Vagina (tissue), 2 donors: ENCODE measurements at regions not wholly inside any gene's neighbourhood (a gene's known extent, or its start where the extent isn't known, plus 50 kb on each side); places are given as distances from the start of the nearest gene placed in this dataset.

ENCODE experiments used
- DNase-seq, 2 donors: peaks; one replicate each; pipeline ENCODE4 v3.0.0-alpha.2; 2017; ENCODE audit errors: extremely low spot score in 2 of 2
- H3K27ac ChIP-seq: fragments of 200-600 bp; sonication (generic); one replicate; pipeline ENCODE4 v1.5.1; 2019
- H3K27me3 ChIP-seq: fragments of 200-600 bp; sonication (generic); one replicate; pipeline ENCODE4 v1.5.1; 2019
- H3K36me3 ChIP-seq, 2 donors: fragments of 200-600 bp; sonication (generic); one replicate each; pipeline ENCODE4 v1.5.1; 2017 to 2019
- H3K4me1 ChIP-seq: fragments of 200-600 bp; sonication (generic); one replicate; pipeline ENCODE4 v1.5.1; 2019
- H3K4me3 ChIP-seq, 2 donors: fragments of 200-600 bp; sonication (generic); 1 replicate in 1 of 2; 2 replicates in 1 of 2; pipeline ENCODE4 v1.5.1; 2016 to 2019
- H3K9me3 ChIP-seq: fragments of 200-600 bp; sonication (generic); one replicate; pipeline ENCODE4 v1.5.1; 2019
- POLR2A ChIP-seq, 2 donors: fragments of 450-650 bp; IDR thresholded peaks; one replicate each; pipeline ENCODE4 v1.6.1; 2017; ENCODE audit warnings: antibody characterized with exemption in 2 of 2, mild to moderate bottlenecking in 2 of 2, moderate library complexity in 2 of 2
- POLR2AphosphoS5 ChIP-seq, 2 donors: sonication (generic); formaldehyde crosslinking; IDR thresholded peaks; one replicate each; pipeline ENCODE4 v1.9.0; 2017; ENCODE audit warnings: antibody characterized with exemption in 2 of 2, mild to moderate bottlenecking in 2 of 2, low read depth in 1 of 2; ENCODE audit not compliant: insufficient read depth in 1 of 2
- intact Hi-C: fragments of 100-400 bp; cut with DNase I; formaldehyde crosslinking; loops from one replicate; pipeline ENCODE4 v1.15.1; 2023
- TF ChIP-seq, protein P1 (sequence below), 3 experiments: fragments of 450-650 bp in 2 of 3; fragments of 200-600 bp in 1 of 3; sonication (generic) in 1 of 3; IDR thresholded peaks; one replicate each; pipeline ENCODE4 v1.5.1; 2017 to 2019; ENCODE audit warnings: antibody characterized with exemption in 3 of 3, mild to moderate bottlenecking in 2 of 3, moderate library complexity in 2 of 3

DNA sequence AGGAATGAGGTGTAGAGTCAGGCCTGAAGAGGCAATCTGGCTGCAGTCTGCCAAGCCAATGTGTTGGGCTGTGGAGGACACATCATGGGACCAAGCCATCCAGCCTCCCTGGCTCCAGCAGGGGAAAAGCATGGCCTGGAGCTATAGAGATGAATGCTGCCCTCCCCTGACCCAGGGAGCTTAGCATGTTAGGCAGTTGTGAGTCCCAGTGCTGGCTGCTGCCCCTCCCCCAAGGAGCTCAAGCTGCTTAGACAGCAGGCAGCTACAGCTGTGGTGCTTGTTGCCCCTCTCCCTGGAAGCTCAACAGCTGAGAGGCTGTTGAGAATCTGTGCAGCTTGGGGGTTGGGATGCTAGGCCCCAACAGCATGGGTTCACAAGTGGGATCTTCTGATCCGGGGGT, 85.6 kb upstream of the DNAJC19 start:
- H3K36me3 ChIP-seq: no peaks in the 10 kb centered on the region
- DNase-seq: no peak
- no peak overlapping the region for H3K4me3 ChIP-seq
- no peaks in the 10 kb centered on the region for H3K27me3 ChIP-seq
- intact Hi-C loops: loop anchor here (5.0 kb wide), 1 partner anchor 428 kb away; no protein-coding TSS in a partner anchor
- TF ChIP-seq, protein P1, sequence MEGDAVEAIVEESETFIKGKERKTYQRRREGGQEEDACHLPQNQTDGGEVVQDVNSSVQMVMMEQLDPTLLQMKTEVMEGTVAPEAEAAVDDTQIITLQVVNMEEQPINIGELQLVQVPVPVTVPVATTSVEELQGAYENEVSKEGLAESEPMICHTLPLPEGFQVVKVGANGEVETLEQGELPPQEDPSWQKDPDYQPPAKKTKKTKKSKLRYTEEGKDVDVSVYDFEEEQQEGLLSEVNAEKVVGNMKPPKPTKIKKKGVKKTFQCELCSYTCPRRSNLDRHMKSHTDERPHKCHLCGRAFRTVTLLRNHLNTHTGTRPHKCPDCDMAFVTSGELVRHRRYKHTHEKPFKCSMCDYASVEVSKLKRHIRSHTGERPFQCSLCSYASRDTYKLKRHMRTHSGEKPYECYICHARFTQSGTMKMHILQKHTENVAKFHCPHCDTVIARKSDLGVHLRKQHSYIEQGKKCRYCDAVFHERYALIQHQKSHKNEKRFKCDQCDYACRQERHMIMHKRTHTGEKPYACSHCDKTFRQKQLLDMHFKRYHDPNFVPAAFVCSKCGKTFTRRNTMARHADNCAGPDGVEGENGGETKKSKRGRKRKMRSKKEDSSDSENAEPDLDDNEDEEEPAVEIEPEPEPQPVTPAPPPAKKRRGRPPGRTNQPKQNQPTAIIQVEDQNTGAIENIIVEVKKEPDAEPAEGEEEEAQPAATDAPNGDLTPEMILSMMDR (IDR thresholded peaks at IDR 0.05): no peak
- no peak for TF ChIP-seq POLR2A (IDR thresholded peaks at IDR 0.05)
- TF ChIP-seq POLR2AphosphoS5 (IDR thresholded peaks at IDR 0.05; ENCODE audit: insufficient read depth in 1 of 2, low read depth in 1 of 2): no peak
- no peak overlapping the region for H3K27ac ChIP-seq
- H3K9me3 ChIP-seq: no peaks in the 10 kb centered on the region
- H3K4me1 ChIP-seq: no peaks in the 10 kb centered on the region

DNA sequence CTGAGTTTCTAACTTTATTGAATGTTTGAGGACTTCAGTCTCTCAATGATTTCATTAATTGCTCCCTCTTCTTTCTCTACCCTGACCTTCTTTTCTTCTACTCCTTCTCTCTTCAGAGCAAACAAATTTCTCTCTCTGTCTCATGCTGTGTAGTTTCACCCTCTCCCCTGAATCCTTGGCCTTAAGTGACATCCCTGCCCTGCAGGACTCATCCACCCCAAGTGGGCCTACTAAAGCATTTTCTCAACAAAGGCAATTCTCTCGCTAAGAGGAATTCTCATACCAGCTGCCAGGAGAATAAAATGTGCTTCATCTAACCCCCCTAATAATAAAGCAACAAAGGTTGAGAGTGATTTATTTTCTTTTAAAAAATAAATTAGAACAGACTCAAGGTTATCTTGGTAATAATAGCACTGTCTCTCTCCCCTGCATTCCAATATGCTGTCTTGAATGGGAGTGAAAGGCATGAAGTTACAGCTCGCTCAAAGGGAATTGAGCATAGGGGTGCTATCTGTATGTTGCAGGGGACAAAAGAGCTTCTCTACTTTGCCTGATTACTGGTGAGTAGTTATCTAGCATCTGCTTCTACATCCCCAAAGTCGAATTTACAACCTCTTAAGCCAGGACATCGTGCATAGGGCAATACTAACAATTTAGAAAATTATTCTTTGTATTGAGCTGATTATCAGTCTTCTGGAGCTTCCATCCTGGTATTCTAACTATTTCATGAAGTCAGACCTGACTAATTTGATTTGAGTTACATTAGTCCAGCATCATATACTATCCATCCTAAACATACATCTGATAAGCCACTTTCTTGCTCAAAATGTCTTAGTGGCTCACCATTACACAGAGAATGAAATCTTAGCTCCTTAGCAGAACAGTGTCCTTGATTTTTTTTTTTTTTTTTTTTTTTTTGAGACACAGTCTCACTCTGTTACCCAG, 76.9 kb upstream of the DNAJC19 start:
- TF ChIP-seq POLR2A (IDR thresholded peaks at IDR 0.05) (no peak), POLR2AphosphoS5 (IDR thresholded peaks at IDR 0.05; ENCODE audit: insufficient read depth in 1 of 2, low read depth in 1 of 2) (no peak)
- Histone ChIP-seq H3K4me1 (no peaks in the 10 kb centered on the region), H3K27me3 (no peaks in the 10 kb centered on the region), H3K4me3 (no peak overlapping the region), H3K9me3 (no peaks in the 10 kb centered on the region), H3K27ac (no peak overlapping the region), H3K36me3 (no peaks in the 10 kb centered on the region)
- no peak for DNase-seq
- intact Hi-C loops: no loop called here

DNA sequence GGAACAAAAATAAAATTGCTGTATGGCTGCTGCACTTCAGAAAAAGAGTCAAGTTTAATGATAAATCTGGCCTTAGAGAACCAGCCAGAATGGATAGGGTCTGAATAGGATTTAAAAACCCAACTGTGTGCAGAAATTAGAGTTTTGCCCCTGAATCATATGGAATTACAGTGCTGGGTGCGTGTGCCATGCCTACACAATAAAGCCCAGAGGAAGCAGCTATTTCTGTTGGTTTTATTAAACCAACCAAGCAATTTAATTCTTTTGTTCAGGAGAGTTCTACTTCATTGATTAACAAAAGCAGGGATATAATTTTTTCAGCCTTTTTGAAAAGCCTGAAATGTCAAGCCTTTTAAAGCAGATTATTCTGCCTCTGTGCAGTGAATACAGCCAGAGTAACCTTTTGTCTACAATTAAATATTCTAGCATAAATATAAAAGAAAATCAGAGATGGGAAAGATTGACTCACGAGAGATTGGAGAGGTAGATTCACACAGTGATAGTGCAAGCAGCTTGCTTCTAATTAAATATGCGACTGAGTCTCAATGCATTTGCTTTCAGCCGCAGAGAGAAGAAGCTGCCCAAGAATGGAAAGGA, 66.7 kb upstream of the DNAJC19 start:
- H3K36me3 ChIP-seq: no peaks in the 10 kb centered on the region
- intact Hi-C loops: no loop called here
- no peak for DNase-seq
- no peak overlapping the region for H3K4me3 ChIP-seq
- no peaks in the 10 kb centered on the region for H3K27me3 ChIP-seq
- no peaks in the 10 kb centered on the region for H3K9me3 ChIP-seq
- no peaks in the 10 kb centered on the region for H3K4me1 ChIP-seq
- TF ChIP-seq POLR2A (IDR thresholded peaks at IDR 0.05) (no peak), POLR2AphosphoS5 (IDR thresholded peaks at IDR 0.05; ENCODE audit: insufficient read depth in 1 of 2, low read depth in 1 of 2) (no peak)
- TF ChIP-seq, protein P1 (IDR thresholded peaks at IDR 0.05): no peak
- no peak overlapping the region for H3K27ac ChIP-seq

DNA sequence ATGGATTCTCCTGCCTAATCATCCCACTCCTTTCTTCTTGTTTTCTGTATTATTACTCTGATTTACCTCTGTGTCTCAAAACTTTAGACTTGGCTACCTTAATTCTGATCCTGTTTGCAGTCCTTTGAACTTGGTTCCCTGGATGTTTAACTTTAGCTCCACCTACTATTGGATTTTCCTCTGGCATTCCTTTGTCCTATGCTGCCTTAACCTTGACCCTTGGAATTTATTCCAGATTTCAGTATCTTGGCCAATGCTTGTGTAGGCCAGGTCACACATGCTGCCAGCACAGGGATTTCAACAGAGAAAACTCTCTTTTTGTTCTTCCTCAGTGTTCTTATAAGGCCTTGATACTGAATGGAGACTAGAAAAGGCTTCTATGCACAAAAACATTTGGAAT, 65.0 kb upstream of the DNAJC19 start:
- DNase-seq: no peak
- Histone ChIP-seq H3K4me1 (no peaks in the 10 kb centered on the region), H3K4me3 (no peak overlapping the region), H3K36me3 (no peaks in the 10 kb centered on the region), H3K27ac (no peak overlapping the region), H3K27me3 (no peaks in the 10 kb centered on the region), H3K9me3 (no peaks in the 10 kb centered on the region)
- intact Hi-C loops: no loop called here
- TF ChIP-seq, protein P1 (IDR thresholded peaks at IDR 0.05): no peak

DNA sequence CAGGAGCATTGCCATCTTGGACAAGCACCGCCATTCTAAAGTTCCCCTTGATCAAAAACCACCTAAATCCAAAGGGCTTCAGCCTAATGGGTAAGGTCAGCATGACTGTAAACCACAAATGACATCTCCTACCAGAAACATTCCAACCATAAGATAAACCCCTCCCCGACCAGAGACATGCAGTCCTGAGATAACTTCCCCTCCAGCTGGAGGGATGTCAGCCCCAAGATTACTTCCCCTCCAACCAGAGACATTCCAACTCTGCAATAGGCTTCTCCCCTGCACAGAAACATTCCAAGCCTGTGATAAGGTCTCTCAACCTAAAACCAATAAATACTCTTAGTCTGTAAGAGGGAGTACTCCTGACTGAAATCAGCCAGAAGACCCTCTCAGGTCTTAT, 62.7 kb upstream of the DNAJC19 start:
- Histone ChIP-seq H3K4me3 (no peak overlapping the region), H3K4me1 (no peaks in the 10 kb centered on the region), H3K9me3 (no peaks in the 10 kb centered on the region), H3K27me3 (no peaks in the 10 kb centered on the region), H3K27ac (no peak overlapping the region), H3K36me3 (no peaks in the 10 kb centered on the region)
- no peak for TF ChIP-seq POLR2AphosphoS5 (IDR thresholded peaks at IDR 0.05; ENCODE audit: insufficient read depth in 1 of 2, low read depth in 1 of 2)
- intact Hi-C loops: no loop called here
- DNase-seq: no peak

DNA sequence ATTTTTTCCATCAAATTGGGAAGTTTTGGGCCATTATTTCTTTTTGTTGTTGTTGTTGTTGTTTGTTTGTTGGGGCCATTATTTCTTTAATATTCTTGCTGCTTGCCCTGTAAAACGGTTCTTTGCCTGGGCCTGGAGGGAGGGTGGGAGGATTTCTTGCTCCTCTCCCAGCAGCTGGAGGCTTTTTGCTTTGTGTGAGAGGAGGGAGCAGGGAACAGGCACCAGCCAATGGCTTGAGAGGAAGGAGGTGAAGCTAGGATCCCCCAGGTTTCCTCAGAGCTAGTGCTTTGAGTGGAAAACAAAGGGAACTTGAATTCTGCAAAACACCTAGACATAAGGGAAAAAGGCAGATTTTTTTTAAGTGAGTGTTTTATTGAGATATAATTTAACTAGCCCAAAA, 61.2 kb upstream of the DNAJC19 start:
- no peak overlapping the region for H3K4me3 ChIP-seq
- H3K4me1 ChIP-seq: no peaks in the 10 kb centered on the region
- no peak overlapping the region for H3K27ac ChIP-seq
- no peaks in the 10 kb centered on the region for H3K9me3 ChIP-seq
- no peaks in the 10 kb centered on the region for H3K27me3 ChIP-seq
- TF ChIP-seq POLR2AphosphoS5 (IDR thresholded peaks at IDR 0.05; ENCODE audit: insufficient read depth in 1 of 2, low read depth in 1 of 2): no peak
- TF ChIP-seq, protein P1 (IDR thresholded peaks at IDR 0.05): no peak
- no peak for TF ChIP-seq POLR2A (IDR thresholded peaks at IDR 0.05)
- no peaks in the 10 kb centered on the region for H3K36me3 ChIP-seq
- intact Hi-C loops: no loop called here
- no peak for DNase-seq
